Osteocyte (in vitro differentiated cells): ENCODE measurements at regions not wholly inside any gene's neighbourhood (a gene's known extent, or its start where the extent isn't known, plus 50 kb on each side); places are given as distances from the start of the nearest gene placed in this dataset.

ENCODE experiments used
- DNase-seq: peaks from one replicate; pipeline ENCODE4 v3.0.0; 2021; ENCODE audit warnings: mixed read lengths; ENCODE audit not compliant: unreplicated experiment; ENCODE audit errors: extremely low spot score
- H3K27ac Mint-ChIP-seq: one replicate; pipeline ENCODE4 v1.8.0; 2021; ENCODE audit warnings: mild to moderate bottlenecking, mixed read lengths; ENCODE audit not compliant: unreplicated experiment
- H3K27me3 Mint-ChIP-seq: one replicate; pipeline ENCODE4 v1.8.0; 2021; ENCODE audit warnings: mixed read lengths; ENCODE audit not compliant: unreplicated experiment
- H3K36me3 Mint-ChIP-seq: one replicate; pipeline ENCODE4 v1.8.0; 2021; ENCODE audit warnings: mixed read lengths; ENCODE audit not compliant: unreplicated experiment
- H3K4me1 Mint-ChIP-seq: one replicate; pipeline ENCODE4 v1.8.0; 2021; ENCODE audit warnings: mixed read lengths; ENCODE audit not compliant: unreplicated experiment
- H3K4me3 Mint-ChIP-seq: one replicate; pipeline ENCODE4 v1.8.0; 2021; ENCODE audit warnings: mild to moderate bottlenecking, moderate library complexity, mixed read lengths; ENCODE audit not compliant: unreplicated experiment
- H3K9me3 Mint-ChIP-seq: one replicate; pipeline ENCODE4 v1.8.0; 2021; ENCODE audit warnings: mixed read lengths; ENCODE audit not compliant: unreplicated experiment
- CTCF ChIP-seq: fragments of 200-600 bp; sonication (generic); IDR thresholded peaks from 2 replicates; pipeline ENCODE4 v1.5.0; 2021; ENCODE audit warnings: antibody characterized with exemption, mild to moderate bottlenecking, moderate library complexity

- no peak for TF ChIP-seq CTCF
- DNase-seq: peak; percentile 66
- H3K27me3 Mint-ChIP-seq: peaks cover 3% of the 10 kb centered on the region
Measured at GRCh38 chr18:75124551-75124950, 84.4 kb downstream of the PTGR3 start.

DNA sequence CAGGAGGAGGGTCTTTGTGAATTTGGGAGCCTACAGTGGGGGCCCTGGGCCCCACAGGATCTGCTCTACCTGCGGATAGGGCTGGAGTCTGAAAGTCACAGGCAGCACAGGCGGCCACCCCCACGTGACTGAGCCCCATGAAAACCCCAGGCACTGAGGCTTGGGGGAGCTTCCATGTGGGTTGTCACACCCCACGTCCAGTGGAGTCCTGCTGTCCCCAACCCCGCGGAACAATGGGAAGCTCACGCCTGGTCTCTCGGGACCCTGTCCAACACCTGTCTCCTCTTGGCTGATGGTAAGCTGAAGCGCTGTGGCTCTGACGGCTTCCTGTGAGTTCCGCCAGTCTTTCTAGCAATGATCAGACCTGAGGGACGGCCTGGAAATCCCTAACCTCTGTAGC, 85.8 kb downstream of the PTGR3 start:
- H3K4me1 Mint-ChIP-seq: peaks cover 8% of the 10 kb centered on the region

More at GRCh38 chr18:75124551-75124950, 84.4 kb downstream of the PTGR3 start:
- Mint-ChIP-seq H3K27ac (no peak overlapping the region), H3K36me3 (no peaks in the 10 kb centered on the region), H3K4me1 (peaks cover 10% of the 10 kb centered on the region), H3K9me3 (no peaks in the 10 kb centered on the region), H3K4me3 (no peak overlapping the region)

DNA sequence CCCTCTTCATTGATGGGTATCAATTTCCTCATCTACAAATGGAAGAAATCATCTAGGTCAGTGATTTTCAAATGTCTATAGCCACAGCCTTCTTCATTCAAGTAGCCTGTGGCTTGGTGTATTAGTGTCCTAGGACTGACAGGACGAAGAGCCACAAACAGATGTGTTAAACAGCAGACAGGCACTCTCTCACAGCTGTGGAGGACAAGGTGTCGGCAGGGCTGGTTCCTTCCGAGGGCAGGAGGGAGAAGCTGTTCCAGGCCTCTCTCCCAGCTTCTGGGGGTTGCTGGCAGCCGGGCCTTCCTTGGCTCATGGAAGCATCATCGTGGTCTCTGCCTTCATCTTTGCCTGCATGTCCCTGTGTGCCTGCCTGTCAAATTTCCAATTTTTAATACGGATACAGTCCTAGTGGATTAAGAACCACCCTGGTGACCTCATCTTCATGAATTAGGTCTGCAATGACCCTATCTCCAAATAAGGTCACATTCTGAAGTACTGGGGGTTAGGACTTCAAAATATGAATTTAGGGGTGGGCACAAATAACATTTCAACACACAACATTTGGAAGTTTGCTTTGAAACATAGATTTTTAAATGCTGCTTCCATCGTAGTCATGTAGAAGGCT, 86.5 kb downstream of the PTGR3 start:
- peaks cover 4% of the 10 kb centered on the region for H3K27me3 Mint-ChIP-seq
- H3K9me3 Mint-ChIP-seq: no peaks in the 10 kb centered on the region
- no peak for TF ChIP-seq CTCF
- no peaks in the 10 kb centered on the region for H3K36me3 Mint-ChIP-seq
- H3K27ac Mint-ChIP-seq: no peak overlapping the region
- no peak overlapping the region for H3K4me3 Mint-ChIP-seq
- DNase-seq: no peak
- peaks cover 3% of the 10 kb centered on the region for H3K4me1 Mint-ChIP-seq

More for the DNA sequence above, 85.8 kb downstream of the PTGR3 start:
- no peaks in the 10 kb centered on the region for H3K9me3 Mint-ChIP-seq
- H3K36me3 Mint-ChIP-seq: no peaks in the 10 kb centered on the region
- no peak for TF ChIP-seq CTCF
- no peak overlapping the region for H3K27ac Mint-ChIP-seq
- DNase-seq: peak; percentile 74
- no peak overlapping the region for H3K4me3 Mint-ChIP-seq
- peaks cover 3% of the 10 kb centered on the region for H3K27me3 Mint-ChIP-seq

DNA sequence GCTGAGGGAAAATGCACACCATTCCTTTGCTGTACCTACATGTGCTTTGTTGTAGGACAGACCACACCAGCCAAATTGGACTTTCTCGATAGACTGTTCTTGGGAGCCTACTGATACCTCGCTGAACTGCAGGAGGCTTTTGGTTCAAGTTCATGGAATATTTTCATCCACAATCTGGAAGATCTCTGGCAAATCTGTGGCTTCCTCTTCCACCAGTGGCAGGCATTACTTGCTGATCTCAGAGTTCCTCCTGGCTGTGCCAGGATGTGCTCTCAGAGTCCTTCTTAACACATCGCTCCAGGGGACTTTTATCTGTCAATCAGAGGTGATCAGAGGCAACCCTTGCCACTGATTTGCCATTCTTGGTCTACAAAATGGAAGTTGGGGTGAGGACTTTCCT, 87.7 kb downstream of the PTGR3 start:
- no peak overlapping the region for H3K27ac Mint-ChIP-seq
- no peaks in the 10 kb centered on the region for H3K9me3 Mint-ChIP-seq
- no peak for DNase-seq
- no peaks in the 10 kb centered on the region for H3K36me3 Mint-ChIP-seq
- no peak for TF ChIP-seq CTCF
- peaks cover 3% of the 10 kb centered on the region for H3K4me1 Mint-ChIP-seq
- peaks cover 6% of the 10 kb centered on the region for H3K27me3 Mint-ChIP-seq
- no peak overlapping the region for H3K4me3 Mint-ChIP-seq

DNA sequence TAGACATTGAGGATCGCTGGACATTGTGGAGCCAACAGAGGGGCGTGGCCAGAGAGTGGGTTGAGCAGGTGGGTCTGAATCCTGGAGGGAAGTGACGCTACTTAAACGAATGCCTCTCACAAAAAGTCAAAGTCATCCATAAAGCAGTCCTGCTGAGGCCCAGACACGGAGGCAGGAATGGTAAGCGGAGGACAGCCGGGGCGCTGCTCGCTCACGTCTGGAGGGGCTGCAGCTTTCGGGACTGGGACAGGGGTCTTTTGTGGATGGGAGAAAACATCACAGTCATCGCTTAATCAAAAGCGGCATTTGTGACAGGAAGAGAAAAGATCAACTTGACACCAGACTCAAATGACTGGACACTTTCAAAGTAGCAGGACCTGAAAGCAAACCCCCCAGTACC, 88.4 kb downstream of the PTGR3 start:
- Mint-ChIP-seq H3K9me3 (no peaks in the 10 kb centered on the region), H3K4me3 (no peak overlapping the region), H3K27ac (no peak overlapping the region), H3K36me3 (no peaks in the 10 kb centered on the region), H3K27me3 (peaks cover 6% of the 10 kb centered on the region), H3K4me1 (no peaks in the 10 kb centered on the region)
- TF ChIP-seq CTCF: no peak
- no peak for DNase-seq
